Cardiac fibroblast (primary cell): ENCODE measurements at regions not wholly inside any gene's neighbourhood (a gene's known extent, or its start where the extent isn't known, plus 50 kb on each side); places are given as distances from the start of the nearest gene placed in this dataset.
A peak's percentile ranks its signal among the peaks of the same experiment; 100 is the strongest.

ENCODE experiments used
- DNase-seq, 2 donors: peaks; one replicate each; pipeline versions ENCODE4 v3.0.0 to v3.0.0-alpha.2; 2010; ENCODE audit warnings: low read depth in 2 of 2
- H3K4me3 ChIP-seq, 2 donors: replicated peaks in 1 of 2; 1 replicate in 1 of 2; 2 replicates in 1 of 2; pipeline ENCODE4 v1.5.1; 2011; ENCODE audit warnings: low read depth in 2 of 2, low read length in 2 of 2, mild to moderate bottlenecking in 2 of 2, moderate library complexity in 1 of 2
- TF ChIP-seq, protein P1 (sequence below): IDR thresholded peaks from one replicate; pipeline ENCODE4 v1.5.1; 2011; ENCODE audit warnings: low read depth, mild to moderate bottlenecking, low read length, inconsistent platforms

DNA sequence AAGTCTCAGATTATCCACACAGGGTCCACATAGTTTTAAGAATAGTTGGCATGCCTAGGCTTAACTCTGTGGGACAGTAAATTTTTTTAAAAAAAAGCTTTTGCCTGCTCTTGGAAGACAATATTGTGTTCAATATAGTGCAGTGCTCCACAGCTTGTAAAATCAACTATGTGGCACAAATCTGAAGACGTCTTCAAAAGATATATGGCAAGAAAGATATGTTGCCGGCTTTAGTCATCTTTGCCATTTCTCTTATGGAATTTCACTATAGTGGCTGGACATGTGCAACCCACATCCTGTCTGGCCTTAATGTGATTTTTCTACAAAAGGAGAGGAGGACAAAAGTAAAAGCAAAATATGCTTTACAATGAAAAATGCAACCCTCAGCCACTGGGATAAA is 90.5 kb downstream of the MGST1 start:
- no peak overlapping the region for H3K4me3 ChIP-seq
- DNase-seq, result no peak
- TF ChIP-seq, protein P1, sequence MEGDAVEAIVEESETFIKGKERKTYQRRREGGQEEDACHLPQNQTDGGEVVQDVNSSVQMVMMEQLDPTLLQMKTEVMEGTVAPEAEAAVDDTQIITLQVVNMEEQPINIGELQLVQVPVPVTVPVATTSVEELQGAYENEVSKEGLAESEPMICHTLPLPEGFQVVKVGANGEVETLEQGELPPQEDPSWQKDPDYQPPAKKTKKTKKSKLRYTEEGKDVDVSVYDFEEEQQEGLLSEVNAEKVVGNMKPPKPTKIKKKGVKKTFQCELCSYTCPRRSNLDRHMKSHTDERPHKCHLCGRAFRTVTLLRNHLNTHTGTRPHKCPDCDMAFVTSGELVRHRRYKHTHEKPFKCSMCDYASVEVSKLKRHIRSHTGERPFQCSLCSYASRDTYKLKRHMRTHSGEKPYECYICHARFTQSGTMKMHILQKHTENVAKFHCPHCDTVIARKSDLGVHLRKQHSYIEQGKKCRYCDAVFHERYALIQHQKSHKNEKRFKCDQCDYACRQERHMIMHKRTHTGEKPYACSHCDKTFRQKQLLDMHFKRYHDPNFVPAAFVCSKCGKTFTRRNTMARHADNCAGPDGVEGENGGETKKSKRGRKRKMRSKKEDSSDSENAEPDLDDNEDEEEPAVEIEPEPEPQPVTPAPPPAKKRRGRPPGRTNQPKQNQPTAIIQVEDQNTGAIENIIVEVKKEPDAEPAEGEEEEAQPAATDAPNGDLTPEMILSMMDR, result no peak

- TF ChIP-seq, protein P1, result no peak
- no peak overlapping the region for H3K4me3 ChIP-seq
- peak; percentile 11 to 15 for DNase-seq
Measured at GRCh38 chr12:16449459-16449858, 102.0 kb downstream of the MGST1 start.

DNA sequence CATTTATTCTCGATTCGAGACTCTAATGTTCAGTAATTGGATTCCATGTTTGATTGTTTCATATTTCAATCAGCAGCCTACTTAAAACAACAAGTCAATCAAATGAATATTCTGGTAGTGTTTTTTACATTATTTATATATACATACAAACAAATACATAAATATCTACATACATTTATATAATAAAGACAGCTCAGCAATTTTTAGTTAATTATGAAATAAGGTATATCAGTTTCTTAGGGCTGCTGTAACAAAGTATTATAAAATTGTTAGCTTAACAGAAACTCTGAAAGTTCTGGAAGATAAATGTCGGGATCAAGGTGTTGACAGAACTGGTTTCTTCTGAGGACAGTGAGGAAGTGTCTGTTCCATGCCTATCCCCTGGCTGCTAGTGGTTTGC is 105.9 kb downstream of the MGST1 start:
- TF ChIP-seq, protein P1, result no peak
- H3K4me3 ChIP-seq, result no peak overlapping the region
- DNase-seq, result no peak

DNA sequence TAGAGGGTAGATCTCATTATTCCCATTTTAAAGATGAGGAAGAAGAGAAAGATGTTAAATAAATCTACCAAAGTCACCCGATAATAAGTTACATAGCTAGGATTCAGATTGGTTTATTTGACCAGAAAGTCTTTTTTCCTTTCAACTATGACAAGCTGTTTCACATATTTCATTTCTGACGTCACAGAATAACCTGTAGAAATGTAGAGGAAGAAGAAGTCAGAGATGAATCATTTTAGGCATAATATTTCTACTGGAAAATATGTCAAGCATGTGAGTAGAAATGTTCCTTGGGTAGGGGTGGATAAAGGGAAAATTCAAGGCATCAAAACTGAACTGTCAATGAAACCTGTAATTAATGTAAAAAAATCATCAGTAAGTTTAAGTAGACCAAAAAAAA is 107.0 kb downstream of the MGST1 start:
- TF ChIP-seq, protein P1, result no peak
- DNase-seq, result peak; percentile 17 to 63
- H3K4me3 ChIP-seq, result no peak overlapping the region

DNA sequence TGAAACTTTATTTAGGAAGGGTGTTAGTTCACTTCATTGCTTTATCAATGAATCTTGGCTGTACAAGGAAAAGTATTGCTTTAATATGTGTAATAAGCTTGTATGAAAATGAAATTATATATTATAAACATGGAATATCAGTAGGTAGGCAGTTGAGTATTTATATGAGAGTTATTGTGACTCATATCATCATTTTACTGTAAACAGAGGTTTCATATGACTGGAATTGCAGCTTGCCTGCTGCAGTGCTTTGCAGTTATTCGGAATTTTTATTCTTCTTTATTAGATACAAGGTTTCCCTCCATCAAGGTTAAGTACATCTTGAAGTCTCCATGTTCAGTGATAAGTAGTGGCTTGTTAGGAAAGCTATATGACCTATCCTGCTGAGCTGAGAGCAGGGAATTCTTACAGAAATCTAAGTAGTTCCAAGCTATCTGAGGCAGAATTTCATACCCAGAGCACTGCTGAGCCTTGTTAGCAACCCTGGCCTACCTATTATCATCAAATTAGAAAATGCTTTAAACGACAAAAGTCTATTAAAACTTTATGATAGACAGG is 111.2 kb downstream of the MGST1 start:
- H3K4me3 ChIP-seq, result no peak overlapping the region
- TF ChIP-seq, protein P1, result no peak
- no peak for DNase-seq

- TF ChIP-seq, protein P1, result no peak
- H3K4me3 ChIP-seq, result no peak overlapping the region
- DNase-seq, result no peak
Measured at GRCh38 chr12:16467272-16467671, 119.8 kb downstream of the MGST1 start.

DNA sequence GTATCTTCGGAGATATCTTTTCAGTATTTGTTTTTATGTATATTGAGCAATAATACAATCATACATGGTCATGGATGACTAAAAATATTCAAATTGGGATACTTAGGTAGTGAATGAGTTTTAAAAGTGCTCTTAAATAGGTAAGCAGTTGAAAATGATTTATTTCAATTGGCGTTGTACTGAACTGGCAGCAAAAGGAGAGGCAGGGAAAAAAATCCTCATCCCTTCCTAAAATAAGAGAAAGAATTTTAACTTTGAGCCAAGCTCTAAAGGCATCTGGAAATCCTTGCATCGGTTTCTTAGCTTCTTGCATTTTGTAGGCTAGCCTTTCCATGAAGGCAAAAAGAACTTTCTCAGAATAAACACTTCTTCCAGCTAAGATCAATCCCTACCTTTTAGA is 125.2 kb downstream of the MGST1 start:
- no peak overlapping the region for H3K4me3 ChIP-seq
- no peak for DNase-seq

More for the DNA sequence above, 125.2 kb downstream of the MGST1 start:
- TF ChIP-seq, protein P1, result no peak
